Esophagus squamous epithelium (tissue), 5 donors: ENCODE measurements at regions not wholly inside any gene's neighbourhood (a gene's known extent, or its start where the extent isn't known, plus 50 kb on each side); places are given as distances from the start of the nearest gene placed in this dataset.

Source experiments
- DNase-seq: peaks from one replicate; lab custom pipeline; 2025; lab: John Stamatoyannopoulos, UW
- H3K27ac ChIP-seq, 4 donors: fragments of 200-600 bp; sonication (generic); one replicate each; pipeline ENCODE4 v1.5.1; 2016 to 2019; ENCODE audit warnings: mild to moderate bottlenecking in 1 of 4
- H3K27me3 ChIP-seq, 4 donors: fragments of 200-600 bp; sonication (generic); 1 replicate in 3 of 4; 2 replicates in 1 of 4; pipeline versions ENCODE4 v1.5.1 to v1.6.0; 2017 to 2021; ENCODE audit warnings: antibody characterized with exemption in 1 of 4
- H3K36me3 ChIP-seq, 3 donors: fragments of 200-600 bp; sonication (generic); one replicate each; pipeline ENCODE4 v1.5.1; 2016 to 2019
- H3K4me1 ChIP-seq, 3 donors: fragments of 200-600 bp; sonication (generic); one replicate each; pipeline ENCODE4 v1.5.1; 2017 to 2019
- H3K4me3 ChIP-seq, 4 donors: fragments of 200-600 bp; sonication (generic); 1 replicate in 3 of 4; 2 replicates in 1 of 4; pipeline ENCODE4 v1.5.1; 2016 to 2019; ENCODE audit warnings: mild to moderate bottlenecking in 2 of 4, moderate library complexity in 1 of 4
- H3K9me3 ChIP-seq, 3 donors: fragments of 200-600 bp; sonication (generic); one replicate each; pipeline ENCODE4 v1.5.1; 2016 to 2019
- POLR2A ChIP-seq, 4 donors: fragments of 450-650 bp; IDR thresholded peaks; one replicate each; pipeline ENCODE4 v1.6.1; 2017; ENCODE audit warnings: antibody characterized with exemption in 4 of 4, mild to moderate bottlenecking in 4 of 4, moderate library complexity in 3 of 4
- WGBS, 2 donors: methylation state at CpG; one replicate each; pipeline ENCODE4 v1.1.5; 2018; 5-methylcytosine and 5-hydroxymethylcytosine counted together
- intact Hi-C: fragments of 100-400 bp; cut with DNase I; formaldehyde crosslinking; loops from one replicate; pipeline ENCODE4 v1.15.0; 2022
- TF ChIP-seq, protein P1 (sequence below), 6 experiments: fragments of 450-650 bp in 4 of 6; fragments of 200-600 bp in 2 of 6; sonication (generic) in 2 of 6; IDR thresholded peaks; one replicate each; pipeline ENCODE4 v1.5.1; 2016 to 2019; ENCODE audit warnings: antibody characterized with exemption in 6 of 6, mild to moderate bottlenecking in 4 of 6, moderate library complexity in 4 of 6
- donor health status: DM: yes; HTN: yes; CAD: no.

DNA sequence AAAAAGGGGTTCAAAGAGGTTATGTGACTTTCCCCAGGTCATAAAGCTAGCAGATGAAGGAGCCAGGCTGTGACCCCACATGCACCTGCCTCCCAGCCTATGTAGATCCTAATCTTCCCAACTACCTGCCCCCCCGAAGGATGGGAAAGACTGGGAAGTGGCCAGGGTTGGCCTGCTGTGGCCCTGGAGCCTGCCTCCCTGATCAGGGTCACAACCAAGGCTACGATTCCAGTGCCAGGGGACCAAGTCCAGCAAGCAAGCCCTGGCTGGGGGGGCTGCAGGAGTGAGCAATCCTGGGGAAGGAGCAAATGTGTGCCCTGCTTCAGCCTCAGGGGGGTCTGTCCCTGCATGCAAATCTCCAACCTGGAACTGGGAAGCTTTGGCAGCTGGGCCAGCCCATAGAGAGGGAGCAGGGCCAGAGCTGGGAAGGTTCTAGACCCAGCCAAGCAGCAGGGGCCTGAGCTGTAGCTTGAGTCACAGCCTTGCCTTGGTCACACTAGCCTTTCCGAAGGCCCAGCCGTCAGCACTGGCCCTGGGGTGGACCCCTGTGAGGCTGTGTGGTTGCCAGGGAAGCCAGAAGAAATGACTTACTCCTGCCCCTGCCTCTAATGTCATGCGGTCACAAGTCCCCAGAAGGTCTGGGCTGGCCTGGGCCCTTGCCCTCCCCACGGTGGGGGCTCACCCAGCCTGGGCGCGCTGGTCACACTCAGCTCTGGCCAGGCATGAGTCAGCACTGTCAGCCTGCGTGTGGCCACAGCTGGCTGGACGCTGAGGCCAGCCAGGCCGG is 96.4 kb upstream of the ZMIZ1 start:
- TF ChIP-seq, protein P1, sequence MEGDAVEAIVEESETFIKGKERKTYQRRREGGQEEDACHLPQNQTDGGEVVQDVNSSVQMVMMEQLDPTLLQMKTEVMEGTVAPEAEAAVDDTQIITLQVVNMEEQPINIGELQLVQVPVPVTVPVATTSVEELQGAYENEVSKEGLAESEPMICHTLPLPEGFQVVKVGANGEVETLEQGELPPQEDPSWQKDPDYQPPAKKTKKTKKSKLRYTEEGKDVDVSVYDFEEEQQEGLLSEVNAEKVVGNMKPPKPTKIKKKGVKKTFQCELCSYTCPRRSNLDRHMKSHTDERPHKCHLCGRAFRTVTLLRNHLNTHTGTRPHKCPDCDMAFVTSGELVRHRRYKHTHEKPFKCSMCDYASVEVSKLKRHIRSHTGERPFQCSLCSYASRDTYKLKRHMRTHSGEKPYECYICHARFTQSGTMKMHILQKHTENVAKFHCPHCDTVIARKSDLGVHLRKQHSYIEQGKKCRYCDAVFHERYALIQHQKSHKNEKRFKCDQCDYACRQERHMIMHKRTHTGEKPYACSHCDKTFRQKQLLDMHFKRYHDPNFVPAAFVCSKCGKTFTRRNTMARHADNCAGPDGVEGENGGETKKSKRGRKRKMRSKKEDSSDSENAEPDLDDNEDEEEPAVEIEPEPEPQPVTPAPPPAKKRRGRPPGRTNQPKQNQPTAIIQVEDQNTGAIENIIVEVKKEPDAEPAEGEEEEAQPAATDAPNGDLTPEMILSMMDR (IDR thresholded peaks at IDR 0.05), result no peak
- TF ChIP-seq POLR2A (IDR thresholded peaks at IDR 0.05), result no peak
- H3K9me3 ChIP-seq, result no peaks in the 10 kb centered on the region
- H3K36me3 ChIP-seq, result no peaks in the 10 kb centered on the region
- intact Hi-C loops, result loop anchor here (5.0 kb wide), 1 partner anchor 95 kb away; the partner anchor contains the start of gene ZMIZ1
- peaks cover 28 to 50% (median 28%) of the 10 kb centered on the region in 3 donors for H3K4me1 ChIP-seq
- DNase-seq, result no peak
- 67 to 74% methylated on average over 1 to 3 of the region's 11 CpGs for WGBS, 2 donors
- H3K27me3 ChIP-seq, result no peaks in the 10 kb centered on the region
- H3K4me3 ChIP-seq, result peak overlapping the region in 2 of 4 donors; percentile 52 to 77
- peak overlapping the region; percentile 93 to 99 (median 94) for H3K27ac ChIP-seq

- peaks cover 36 to 59% (median 37%) of the 10 kb centered on the region in 3 donors for H3K4me1 ChIP-seq
- no peaks in the 10 kb centered on the region for H3K36me3 ChIP-seq
- peak in 1 of 4 donors; percentile 45 for TF ChIP-seq POLR2A (IDR thresholded peaks at IDR 0.05)
- TF ChIP-seq, protein P1 (IDR thresholded peaks at IDR 0.05), result peak in 1 of 6 experiments; percentile 12
- 18 to 23% methylated on average over 12 to 15 of the region's 49 CpGs for WGBS, 2 donors
- intact Hi-C loops, result loop anchor here (5.0 kb wide), 1 partner anchor 94 kb away; the partner anchor contains the start of gene ZMIZ1
- no peak for DNase-seq
- no peaks in the 10 kb centered on the region for H3K27me3 ChIP-seq
- peak overlapping the region; percentile 36 to 77 (median 58) for H3K4me3 ChIP-seq
- H3K27ac ChIP-seq, result peak overlapping the region; percentile 93 to 99 (median 94)
- no peaks in the 10 kb centered on the region for H3K9me3 ChIP-seq
Observed at GRCh38 chr10:78972947-78973900, 95.5 kb upstream of the ZMIZ1 start.

GRCh38 chr10:78973901-78974616 is 94.7 kb upstream of the ZMIZ1 start:
- H3K9me3 ChIP-seq, result no peaks in the 10 kb centered on the region
- H3K4me1 ChIP-seq, result peaks cover 36 to 57% (median 39%) of the 10 kb centered on the region in 3 donors
- H3K27ac ChIP-seq, result peak overlapping the region; percentile 93 to 99 (median 94)
- DNase-seq, result no peak
- WGBS, 2 donors, result 2 to 6% methylated on average over 4 to 6 of the region's 42 CpGs
- H3K27me3 ChIP-seq, result no peaks in the 10 kb centered on the region
- H3K36me3 ChIP-seq, result no peaks in the 10 kb centered on the region
- H3K4me3 ChIP-seq, result peak overlapping the region; percentile 36 to 77 (median 58)
- TF ChIP-seq POLR2A (IDR thresholded peaks at IDR 0.05), result no peak
- TF ChIP-seq, protein P1 (IDR thresholded peaks at IDR 0.05), result no peak
- intact Hi-C loops, result loop anchor here (5.0 kb wide), 1 partner anchor 93 kb away; the partner anchor contains the start of gene ZMIZ1

DNA sequence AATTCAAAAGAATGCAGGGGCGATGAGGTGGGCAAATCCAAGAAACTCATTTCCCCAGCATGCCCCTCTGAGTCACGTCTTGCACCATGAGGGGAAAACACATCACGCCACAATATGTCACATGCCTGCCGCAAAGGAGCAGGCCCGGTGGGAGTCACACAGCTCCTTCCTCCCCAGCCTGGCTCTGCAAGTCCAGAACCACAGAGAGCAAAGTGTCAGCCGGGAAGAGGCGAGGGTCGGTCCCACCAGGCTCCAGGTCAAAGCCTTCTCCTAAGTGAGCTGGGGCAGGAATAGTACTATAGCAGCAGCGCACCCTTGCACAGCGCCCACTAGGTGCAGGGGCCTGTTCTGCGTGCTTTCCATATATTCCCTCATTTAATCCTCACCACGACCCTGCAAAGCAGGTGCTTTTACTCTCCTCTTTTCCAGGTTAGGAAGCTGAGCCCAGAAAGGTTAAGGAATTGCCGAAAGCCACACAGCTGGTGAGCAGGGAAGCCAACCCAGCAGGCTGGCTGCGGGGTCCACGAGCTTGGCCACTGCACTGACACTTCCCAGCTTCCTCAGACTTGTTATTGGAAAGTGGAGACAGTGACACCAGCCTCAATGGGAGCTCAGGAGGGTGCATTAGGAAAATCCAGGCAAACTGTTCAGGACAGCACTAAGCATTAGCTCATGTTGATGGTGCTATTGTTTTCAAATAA is 94.0 kb upstream of the ZMIZ1 start:
- WGBS, 2 donors, result 23 to 27% methylated on average over 6 to 15 of the region's 15 CpGs

More for the DNA sequence above, 94.0 kb upstream of the ZMIZ1 start:
- TF ChIP-seq, protein P1 (IDR thresholded peaks at IDR 0.05), result peak; percentile 19 to 71 (median 58)
- peak in 1 of 4 donors; percentile 15 for TF ChIP-seq POLR2A (IDR thresholded peaks at IDR 0.05)
- Histone ChIP-seq H3K27me3 (no peaks in the 10 kb centered on the region), H3K9me3 (no peaks in the 10 kb centered on the region), H3K36me3 (no peaks in the 10 kb centered on the region), H3K27ac (peak overlapping the region; percentile 93 to 99 (median 94)), H3K4me3 (peak overlapping the region in 3 of 4 donors; percentile 52 to 77 (median 65)), H3K4me1 (peaks cover 36 to 50% (median 39%) of the 10 kb centered on the region in 3 donors)
- intact Hi-C loops, result loop anchor here (5.0 kb wide), 1 partner anchor 93 kb away; the partner anchor contains the start of gene ZMIZ1
- no peak for DNase-seq
